ENCODE measurements at regions not wholly inside any gene's neighbourhood (a gene's known extent, or its start where the extent isn't known, plus 50 kb on each side); places are given as distances from the start of the nearest gene placed in this dataset.

GRCh38 chr2:142725386-142725785, 152.1 kb upstream of the KYNU start:
- Histone ChIP-seq H3K36me3 (ENCODE audit: control insufficient read depth, insufficient read depth, low read length) (no peaks in the 10 kb centered on the region), H3K4me3 (ENCODE audit: low read depth, low read length) (no peak overlapping the region), H3K9me3 (ENCODE audit: control insufficient read depth, low read length) (no peaks in the 10 kb centered on the region), H3K79me2 (no peaks in the 10 kb centered on the region), H3K27ac (no peak overlapping the region), H2AFZ (no peak overlapping the region), H3K4me2 (ENCODE audit: low read length) (no peak overlapping the region), H3K9ac (no peak overlapping the region), H3K4me1 (no peaks in the 10 kb centered on the region), H3K27me3 (ENCODE audit: control insufficient read depth, insufficient read depth, low read length) (no peaks in the 10 kb centered on the region)
- TF ChIP-seq, protein P1, sequence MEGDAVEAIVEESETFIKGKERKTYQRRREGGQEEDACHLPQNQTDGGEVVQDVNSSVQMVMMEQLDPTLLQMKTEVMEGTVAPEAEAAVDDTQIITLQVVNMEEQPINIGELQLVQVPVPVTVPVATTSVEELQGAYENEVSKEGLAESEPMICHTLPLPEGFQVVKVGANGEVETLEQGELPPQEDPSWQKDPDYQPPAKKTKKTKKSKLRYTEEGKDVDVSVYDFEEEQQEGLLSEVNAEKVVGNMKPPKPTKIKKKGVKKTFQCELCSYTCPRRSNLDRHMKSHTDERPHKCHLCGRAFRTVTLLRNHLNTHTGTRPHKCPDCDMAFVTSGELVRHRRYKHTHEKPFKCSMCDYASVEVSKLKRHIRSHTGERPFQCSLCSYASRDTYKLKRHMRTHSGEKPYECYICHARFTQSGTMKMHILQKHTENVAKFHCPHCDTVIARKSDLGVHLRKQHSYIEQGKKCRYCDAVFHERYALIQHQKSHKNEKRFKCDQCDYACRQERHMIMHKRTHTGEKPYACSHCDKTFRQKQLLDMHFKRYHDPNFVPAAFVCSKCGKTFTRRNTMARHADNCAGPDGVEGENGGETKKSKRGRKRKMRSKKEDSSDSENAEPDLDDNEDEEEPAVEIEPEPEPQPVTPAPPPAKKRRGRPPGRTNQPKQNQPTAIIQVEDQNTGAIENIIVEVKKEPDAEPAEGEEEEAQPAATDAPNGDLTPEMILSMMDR (IDR thresholded peaks at IDR 0.05) = no peak

- TF ChIP-seq, protein P1 (IDR thresholded peaks at IDR 0.05) = no peak
- Histone ChIP-seq H3K9ac (no peak overlapping the region), H3K79me2 (no peaks in the 10 kb centered on the region)
These were observed 152.6 kb upstream of the KYNU start for GRCh38 chr2:142724713-142725349.

GRCh38 chr2:142724186-142724585, 153.3 kb upstream of the KYNU start:
- Histone ChIP-seq H3K4me2 (ENCODE audit: low read length) (no peak overlapping the region), H3K36me3 (ENCODE audit: control insufficient read depth, insufficient read depth, low read length) (no peaks in the 10 kb centered on the region), H3K27me3 (ENCODE audit: control insufficient read depth, insufficient read depth, low read length) (no peaks in the 10 kb centered on the region), H3K4me1 (no peaks in the 10 kb centered on the region), H2AFZ (no peak overlapping the region), H3K4me3 (ENCODE audit: low read depth, low read length) (no peak overlapping the region), H3K9me3 (ENCODE audit: control insufficient read depth, low read length) (no peaks in the 10 kb centered on the region), H3K27ac (no peak overlapping the region), H3K79me2 (no peaks in the 10 kb centered on the region), H3K9ac (no peak overlapping the region)
- TF ChIP-seq, protein P1 (IDR thresholded peaks at IDR 0.05) = no peak

More at GRCh38 chr2:142724713-142725349, 152.6 kb upstream of the KYNU start:
- H3K27ac ChIP-seq = no peak overlapping the region
- no peak overlapping the region for H3K4me2 ChIP-seq (ENCODE audit: low read length)
- H3K4me3 ChIP-seq (ENCODE audit: low read depth, low read length) = no peak overlapping the region
- no peaks in the 10 kb centered on the region for H3K9me3 ChIP-seq (ENCODE audit: control insufficient read depth, low read length)
- no peaks in the 10 kb centered on the region for H3K36me3 ChIP-seq (ENCODE audit: control insufficient read depth, insufficient read depth, low read length)
- no peaks in the 10 kb centered on the region for H3K4me1 ChIP-seq
- H2AFZ ChIP-seq = no peak overlapping the region
- H3K27me3 ChIP-seq (ENCODE audit: control insufficient read depth, insufficient read depth, low read length) = no peaks in the 10 kb centered on the region

GRCh38 chr2:142723236-142723635, 154.2 kb upstream of the KYNU start:
- H3K4me3 ChIP-seq (ENCODE audit: low read depth, low read length) = no peak overlapping the region
- H2AFZ ChIP-seq = no peak overlapping the region
- H3K4me2 ChIP-seq (ENCODE audit: low read length) = no peak overlapping the region
- TF ChIP-seq, protein P1 (IDR thresholded peaks at IDR 0.05) = no peak
- H3K9ac ChIP-seq = no peak overlapping the region
- no peaks in the 10 kb centered on the region for H3K9me3 ChIP-seq (ENCODE audit: control insufficient read depth, low read length)
- no peaks in the 10 kb centered on the region for H3K79me2 ChIP-seq
- H3K4me1 ChIP-seq = no peaks in the 10 kb centered on the region
- H3K27ac ChIP-seq = no peak overlapping the region
- H3K27me3 ChIP-seq (ENCODE audit: control insufficient read depth, insufficient read depth, low read length) = no peaks in the 10 kb centered on the region
- H3K36me3 ChIP-seq (ENCODE audit: control insufficient read depth, insufficient read depth, low read length) = no peaks in the 10 kb centered on the region

- no peak overlapping the region for H3K27ac ChIP-seq
- no peaks in the 10 kb centered on the region for H3K79me2 ChIP-seq
- H3K36me3 ChIP-seq (ENCODE audit: control insufficient read depth, insufficient read depth, low read length) = no peaks in the 10 kb centered on the region
- H2AFZ ChIP-seq = no peak overlapping the region
- no peaks in the 10 kb centered on the region for H3K4me1 ChIP-seq
- no peak overlapping the region for H3K4me3 ChIP-seq (ENCODE audit: low read depth, low read length)
- TF ChIP-seq, protein P1 (IDR thresholded peaks at IDR 0.05) = no peak
- H3K27me3 ChIP-seq (ENCODE audit: control insufficient read depth, insufficient read depth, low read length) = no peaks in the 10 kb centered on the region
- no peak overlapping the region for H3K4me2 ChIP-seq (ENCODE audit: low read length)
- no peaks in the 10 kb centered on the region for H3K9me3 ChIP-seq (ENCODE audit: control insufficient read depth, low read length)
- no peak overlapping the region for H3K9ac ChIP-seq
These were observed 154.9 kb upstream of the KYNU start for GRCh38 chr2:142722569-142722968.
